ENCODE measurements at regions not wholly inside any gene's neighbourhood (a gene's known extent, or its start where the extent isn't known, plus 50 kb on each side); places are given as distances from the start of the nearest gene placed in this dataset.

- TF ChIP-seq CTCF (IDR thresholded peaks at IDR 0.05) (no peak), POLR2AphosphoS5 (IDR thresholded peaks at IDR 0.05) (no peak), POLR2A (IDR thresholded peaks at IDR 0.05) (no peak)
These were observed 360.3 kb upstream of the ASIC2 start for GRCh38 chr17:33653399-33653788.

Measured in gastroesophageal sphincter (tissue), 3 donors.